ENCODE measurements at regions not wholly inside any gene's neighbourhood (a gene's known extent, or its start where the extent isn't known, plus 50 kb on each side); places are given as distances from the start of the nearest gene placed in this dataset.

- no peak for DNase-seq (ENCODE audit: low spot score)
Measured at GRCh38 chr5:145198525-145199260, 636.4 kb downstream of the PRELID2 start.

- DNase-seq (ENCODE audit: low spot score) = no peak
Measured at GRCh38 chr5:145189746-145190145, 645.4 kb downstream of the PRELID2 start.

- DNase-seq (ENCODE audit: low spot score) = no peak
Measured at GRCh38 chr5:145180371-145180770, 654.8 kb downstream of the PRELID2 start.

GRCh38 chr5:145178641-145179523 is 656.3 kb downstream of the PRELID2 start:
- no peak for DNase-seq (ENCODE audit: low spot score)

GRCh38 chr5:145176041-145176440 is 659.1 kb downstream of the PRELID2 start:
- DNase-seq (ENCODE audit: low spot score) = no peak

- no peak for DNase-seq (ENCODE audit: low spot score)
Measured at GRCh38 chr5:145166110-145166509, 669.0 kb downstream of the PRELID2 start.

GRCh38 chr5:145163876-145164275 is 671.3 kb downstream of the PRELID2 start:
- DNase-seq (ENCODE audit: low spot score) = no peak

GRCh38 chr5:145162626-145163025 is 672.5 kb downstream of the PRELID2 start:
- no peak for DNase-seq (ENCODE audit: low spot score)

- DNase-seq (ENCODE audit: low spot score) = no peak
Measured at GRCh38 chr5:145161391-145161790, 673.8 kb downstream of the PRELID2 start.

- DNase-seq (ENCODE audit: low spot score) = no peak
Measured at GRCh38 chr5:145160679-145161078, 674.5 kb downstream of the PRELID2 start.

- no peak for DNase-seq (ENCODE audit: low spot score)
Measured at GRCh38 chr5:145158730-145159129, 676.4 kb downstream of the PRELID2 start.

GRCh38 chr5:145157841-145158240 is 677.3 kb downstream of the PRELID2 start:
- DNase-seq (ENCODE audit: low spot score) = no peak

- no peak for DNase-seq (ENCODE audit: low spot score)
Measured at GRCh38 chr5:145141534-145141933, 693.6 kb downstream of the PRELID2 start.

- DNase-seq (ENCODE audit: low spot score) = no peak
Measured at GRCh38 chr5:145130996-145131395, 704.1 kb downstream of the PRELID2 start.

- no peak for DNase-seq (ENCODE audit: low spot score)
Measured at GRCh38 chr5:145129797-145130196, 705.3 kb downstream of the PRELID2 start.

GRCh38 chr5:145124806-145125205 is 710.3 kb downstream of the PRELID2 start:
- DNase-seq (ENCODE audit: low spot score) = no peak

- no peak for DNase-seq (ENCODE audit: low spot score)
Measured at GRCh38 chr5:145118611-145119010, 716.5 kb downstream of the PRELID2 start.

- DNase-seq (ENCODE audit: low spot score) = no peak
Measured at GRCh38 chr5:145118127-145118526, 717.0 kb downstream of the PRELID2 start.

- no peak for DNase-seq (ENCODE audit: low spot score)
Measured at GRCh38 chr5:145117285-145117684, 717.9 kb downstream of the PRELID2 start.

GRCh38 chr5:145111420-145111819 is 723.7 kb downstream of the PRELID2 start:
- DNase-seq (ENCODE audit: low spot score) = no peak

- no peak for DNase-seq (ENCODE audit: low spot score)
Measured at GRCh38 chr5:145110834-145111233, 724.3 kb downstream of the PRELID2 start.

GRCh38 chr5:145110181-145110580 is 725.0 kb downstream of the PRELID2 start:
- DNase-seq (ENCODE audit: low spot score) = no peak

- no peak for DNase-seq (ENCODE audit: low spot score)
Measured at GRCh38 chr5:145105384-145105783, 729.8 kb downstream of the PRELID2 start.

Measured in HuH-7 (cell line).